Ovary (tissue), 3 donors: ENCODE measurements at regions not wholly inside any gene's neighbourhood (a gene's known extent, or its start where the extent isn't known, plus 50 kb on each side); places are given as distances from the start of the nearest gene placed in this dataset.

Experiments
- POLR2A ChIP-seq: fragments of 450-650 bp; IDR thresholded peaks from one replicate; pipeline ENCODE4 v1.6.1; 2017; ENCODE audit warnings: antibody characterized with exemption, mild to moderate bottlenecking, moderate library complexity
- TF ChIP-seq, protein P1 (sequence below), 3 donors: fragments of 450-650 bp in 2 of 3; fragments of 200-600 bp in 1 of 3; IDR thresholded peaks; one replicate each; pipeline versions ENCODE4 v1.5.1 to v1.8.0; 2016 to 2022; ENCODE audit warnings: antibody characterized with exemption in 3 of 3, mild to moderate bottlenecking in 1 of 3
- donor health status: DM: no; HTN: no; CAD: no.

DNA sequence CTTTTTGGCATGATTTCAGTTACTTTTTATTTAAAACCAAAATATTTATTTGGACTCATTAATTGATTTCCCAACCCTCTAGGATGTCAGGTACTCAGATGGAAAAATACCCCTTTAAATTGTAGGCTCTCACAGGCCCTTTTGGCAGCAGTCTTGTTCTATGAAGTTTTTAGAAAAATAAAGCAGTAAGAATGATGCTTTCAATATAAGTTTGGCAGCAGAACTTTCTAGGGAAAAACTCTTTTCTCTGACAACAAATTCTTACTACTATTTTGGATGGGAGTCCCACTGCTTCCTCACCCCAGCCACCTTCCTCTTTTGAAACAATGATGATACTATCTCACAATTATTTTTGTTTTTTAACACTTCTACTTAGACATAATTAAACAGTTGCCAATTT, 581.6 kb upstream of the SGCG start:
- TF ChIP-seq, protein P1, sequence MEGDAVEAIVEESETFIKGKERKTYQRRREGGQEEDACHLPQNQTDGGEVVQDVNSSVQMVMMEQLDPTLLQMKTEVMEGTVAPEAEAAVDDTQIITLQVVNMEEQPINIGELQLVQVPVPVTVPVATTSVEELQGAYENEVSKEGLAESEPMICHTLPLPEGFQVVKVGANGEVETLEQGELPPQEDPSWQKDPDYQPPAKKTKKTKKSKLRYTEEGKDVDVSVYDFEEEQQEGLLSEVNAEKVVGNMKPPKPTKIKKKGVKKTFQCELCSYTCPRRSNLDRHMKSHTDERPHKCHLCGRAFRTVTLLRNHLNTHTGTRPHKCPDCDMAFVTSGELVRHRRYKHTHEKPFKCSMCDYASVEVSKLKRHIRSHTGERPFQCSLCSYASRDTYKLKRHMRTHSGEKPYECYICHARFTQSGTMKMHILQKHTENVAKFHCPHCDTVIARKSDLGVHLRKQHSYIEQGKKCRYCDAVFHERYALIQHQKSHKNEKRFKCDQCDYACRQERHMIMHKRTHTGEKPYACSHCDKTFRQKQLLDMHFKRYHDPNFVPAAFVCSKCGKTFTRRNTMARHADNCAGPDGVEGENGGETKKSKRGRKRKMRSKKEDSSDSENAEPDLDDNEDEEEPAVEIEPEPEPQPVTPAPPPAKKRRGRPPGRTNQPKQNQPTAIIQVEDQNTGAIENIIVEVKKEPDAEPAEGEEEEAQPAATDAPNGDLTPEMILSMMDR (IDR thresholded peaks at IDR 0.05): no peak
- TF ChIP-seq POLR2A: no peak
